Thymus (tissue), 11 donors: ENCODE measurements at regions not wholly inside any gene's neighbourhood (a gene's known extent, or its start where the extent isn't known, plus 50 kb on each side); places are given as distances from the start of the nearest gene placed in this dataset.

Source experiments
- DNase-seq, 9 donors: peaks; one replicate each; pipeline ENCODE4 v3.0.0-alpha.2; 2013; ENCODE audit warnings: low spot score in 9 of 9, low read depth in 6 of 9, missing footprints in 1 of 9
- H3K27ac ChIP-seq, 2 donors: one replicate each; pipeline ENCODE4 v1.5.1; 2013; ENCODE audit warnings: control low read depth in 1 of 2, low read depth in 1 of 2, low read length in 1 of 2, mild to moderate bottlenecking in 1 of 2, moderate library complexity in 1 of 2
- H3K27me3 ChIP-seq, 2 donors: one replicate each; pipeline ENCODE4 v1.5.1; 2013; ENCODE audit warnings: low read length in 1 of 2; ENCODE audit not compliant: control insufficient read depth in 2 of 2, insufficient read depth in 1 of 2
- H3K36me3 ChIP-seq, 2 donors: one replicate each; pipeline ENCODE4 v1.5.1; 2013; ENCODE audit warnings: low read length in 1 of 2, mild to moderate bottlenecking in 1 of 2, moderate library complexity in 1 of 2; ENCODE audit not compliant: control insufficient read depth in 2 of 2, insufficient read depth in 2 of 2
- H3K4me1 ChIP-seq, 2 donors: one replicate each; pipeline ENCODE4 v1.5.1; 2013; ENCODE audit warnings: low read length in 2 of 2; ENCODE audit not compliant: control insufficient read depth in 2 of 2, insufficient read depth in 2 of 2
- H3K4me3 ChIP-seq, 2 donors: one replicate each; pipeline ENCODE4 v1.5.1; 2013; ENCODE audit warnings: low read length in 2 of 2, control low read depth in 1 of 2, mild to moderate bottlenecking in 1 of 2
- H3K9me3 ChIP-seq, 2 donors: one replicate each; pipeline ENCODE4 v1.5.1; 2013; ENCODE audit warnings: low read length in 1 of 2, mild to moderate bottlenecking in 1 of 2; ENCODE audit not compliant: control insufficient read depth in 2 of 2, insufficient read depth in 1 of 2
- WGBS: extraction: QIAGEN DNeasy Blood & Tissue Kit; methylation state at CpG from one replicate; pipeline ENCODE4 v1.1.7; 2013; 5-methylcytosine and 5-hydroxymethylcytosine counted together
- donor health status: healthy.

- no peak for DNase-seq
- Histone ChIP-seq H3K9me3 (peaks cover 0 to 3% of the 10 kb centered on the region in 2 donors), H3K4me1 (no peaks in the 10 kb centered on the region), H3K27ac (no peak overlapping the region), H3K36me3 (no peaks in the 10 kb centered on the region), H3K27me3 (no peaks in the 10 kb centered on the region), H3K4me3 (no peak overlapping the region)
- WGBS = 97% methylated on average over 3 of the region's 3 CpGs
These were observed 63.5 kb downstream of the PCDH18 start for GRCh38 chr4:137468836-137469235.

- H3K9me3 ChIP-seq = peaks cover 0 to 3% of the 10 kb centered on the region in 2 donors
- no peaks in the 10 kb centered on the region for H3K4me1 ChIP-seq
- H3K27ac ChIP-seq = no peak overlapping the region
- H3K4me3 ChIP-seq = no peak overlapping the region
- DNase-seq = no peak
- no peaks in the 10 kb centered on the region for H3K27me3 ChIP-seq
- no peaks in the 10 kb centered on the region for H3K36me3 ChIP-seq
These were observed 64.8 kb downstream of the PCDH18 start for GRCh38 chr4:137467537-137467936.

- WGBS = 100% methylated on average over 1 of the region's 1 CpG
- no peak overlapping the region for H3K27ac ChIP-seq
These were observed 68.8 kb downstream of the PCDH18 start for GRCh38 chr4:137463377-137464003.

GRCh38 chr4:137455647-137456321 lies 76.5 kb downstream of the PCDH18 start:
- Histone ChIP-seq H3K4me3 (no peak overlapping the region), H3K27ac (no peak overlapping the region), H3K27me3 (no peaks in the 10 kb centered on the region), H3K4me1 (no peaks in the 10 kb centered on the region), H3K9me3 (no peaks in the 10 kb centered on the region), H3K36me3 (no peaks in the 10 kb centered on the region)
- 89% methylated on average over 5 of the region's 5 CpGs for WGBS
- DNase-seq = no peak

More at GRCh38 chr4:137463377-137464003, 68.8 kb downstream of the PCDH18 start:
- Histone ChIP-seq H3K36me3 (no peaks in the 10 kb centered on the region), H3K4me3 (no peak overlapping the region), H3K9me3 (peaks cover 0 to 3% of the 10 kb centered on the region in 2 donors), H3K4me1 (no peaks in the 10 kb centered on the region), H3K27me3 (no peaks in the 10 kb centered on the region)
- DNase-seq = no peak

- no peak overlapping the region for H3K27ac ChIP-seq
- no peaks in the 10 kb centered on the region for H3K27me3 ChIP-seq
- H3K4me3 ChIP-seq = no peak overlapping the region
- H3K4me1 ChIP-seq = no peaks in the 10 kb centered on the region
- DNase-seq = no peak
- H3K9me3 ChIP-seq = no peaks in the 10 kb centered on the region
- H3K36me3 ChIP-seq = no peaks in the 10 kb centered on the region
These were observed 77.5 kb downstream of the PCDH18 start for GRCh38 chr4:137454767-137455166.

- no peaks in the 10 kb centered on the region for H3K9me3 ChIP-seq
- no peak for DNase-seq
- no peak overlapping the region for H3K4me3 ChIP-seq
- no peaks in the 10 kb centered on the region for H3K4me1 ChIP-seq
- H3K27ac ChIP-seq = no peak overlapping the region
- 96% methylated on average over 1 of the region's 1 CpG for WGBS
- H3K27me3 ChIP-seq = no peaks in the 10 kb centered on the region
- H3K36me3 ChIP-seq = no peaks in the 10 kb centered on the region
These were observed 79.5 kb downstream of the PCDH18 start for GRCh38 chr4:137452799-137453198.

GRCh38 chr4:137451172-137451825 lies 81.0 kb downstream of the PCDH18 start:
- no peak for DNase-seq
- H3K4me1 ChIP-seq = no peaks in the 10 kb centered on the region
- H3K4me3 ChIP-seq = no peak overlapping the region
- no peak overlapping the region for H3K27ac ChIP-seq
- H3K9me3 ChIP-seq = no peaks in the 10 kb centered on the region
- 65% methylated on average over 3 of the region's 3 CpGs for WGBS
- H3K36me3 ChIP-seq = no peaks in the 10 kb centered on the region
- no peaks in the 10 kb centered on the region for H3K27me3 ChIP-seq

- H3K4me3 ChIP-seq = no peak overlapping the region
- H3K9me3 ChIP-seq = no peaks in the 10 kb centered on the region
- WGBS = 84% methylated on average over 1 of the region's 1 CpG
- H3K36me3 ChIP-seq = no peaks in the 10 kb centered on the region
- no peak overlapping the region for H3K27ac ChIP-seq
- H3K27me3 ChIP-seq = no peaks in the 10 kb centered on the region
- H3K4me1 ChIP-seq = no peaks in the 10 kb centered on the region
- no peak for DNase-seq
These were observed 83.9 kb downstream of the PCDH18 start for GRCh38 chr4:137448402-137448801.

- no peak for DNase-seq
- Histone ChIP-seq H3K27ac (no peak overlapping the region), H3K36me3 (no peaks in the 10 kb centered on the region), H3K27me3 (no peaks in the 10 kb centered on the region), H3K4me1 (no peaks in the 10 kb centered on the region), H3K9me3 (no peaks in the 10 kb centered on the region), H3K4me3 (no peak overlapping the region)
- WGBS = 46% methylated on average over 2 of the region's 2 CpGs
These were observed 86.2 kb downstream of the PCDH18 start for GRCh38 chr4:137446071-137446470.
